GM23338 (cell line): ENCODE measurements at regions not wholly inside any gene's neighbourhood (a gene's known extent, or its start where the extent isn't known, plus 50 kb on each side); places are given as distances from the start of the nearest gene placed in this dataset.

Experiments used
- ATAC-seq: fragments of 200-7000 bp; cut with Tn5 transposase; 3 replicates; pipeline ENCODE4 v1.9.1; 2020
- DNase-seq: peaks from one replicate; pipeline ENCODE4 v3.0.0-alpha.2; 2015; ENCODE audit warnings: low spot score
- H2AFZ ChIP-seq: fragments of 200-600 bp; sonication (generic); 2 replicates; pipeline ENCODE4 v1.8.0; 2016; ENCODE audit warnings: antibody characterized with exemption, mild to moderate bottlenecking, moderate library complexity
- H3F3A ChIP-seq: fragments of 200-600 bp; sonication (generic); replicated peaks from 2 replicates; pipeline ENCODE4 v1.8.0; 2017; ENCODE audit warnings: antibody characterized with exemption, mixed run types, low read depth
- H3K27ac ChIP-seq: fragments of 200-600 bp; sonication (generic); 2 replicates; pipeline ENCODE4 v1.6.1; 2016; ENCODE audit warnings: low read depth
- H3K27me3 ChIP-seq: fragments of 200-600 bp; sonication (generic); 2 replicates; pipeline ENCODE4 v1.8.0; 2016; ENCODE audit warnings: mild to moderate bottlenecking, mixed run types, moderate library complexity; ENCODE audit not compliant: insufficient read depth
- H3K36me3 ChIP-seq: fragments of 200-600 bp; sonication (generic); 2 replicates; pipeline ENCODE4 v1.8.0; 2016; ENCODE audit warnings: mild to moderate bottlenecking; ENCODE audit not compliant: insufficient read depth
- H3K4me1 ChIP-seq: fragments of 200-600 bp; sonication (generic); 2 replicates; pipeline ENCODE4 v1.8.0; 2016; ENCODE audit warnings: mild to moderate bottlenecking, moderate library complexity; ENCODE audit not compliant: insufficient read depth
- H3K4me2 ChIP-seq: fragments of 200-600 bp; sonication (generic); 2 replicates; pipeline ENCODE4 v1.7.1; 2017; ENCODE audit warnings: mixed run types
- H3K4me3 ChIP-seq: fragments of 200-600 bp; sonication (generic); 2 replicates; pipeline ENCODE4 v1.6.1; 2016; ENCODE audit warnings: mixed run types
- H3K79me2 ChIP-seq: fragments of 200-600 bp; sonication (generic); replicated peaks from 2 replicates; pipeline ENCODE4 v1.8.0; 2017; ENCODE audit warnings: mild to moderate bottlenecking; ENCODE audit not compliant: insufficient read depth
- H3K9me2 ChIP-seq: fragments of 200-600 bp; sonication (generic); 2 replicates; pipeline ENCODE4 v1.8.0; 2017; ENCODE audit not compliant: insufficient read depth
- H4K20me1 ChIP-seq: fragments of 200-600 bp; sonication (generic); replicated peaks from 2 replicates; pipeline ENCODE4 v1.8.0; 2017; ENCODE audit warnings: mild to moderate bottlenecking; ENCODE audit not compliant: insufficient read depth
- H3K27ac Mint-ChIP-seq: 2 replicates; pipeline ENCODE4 v1.8.0; 2020; ENCODE audit warnings: inconsistent platforms, mild to moderate bottlenecking, moderate library complexity, mixed read lengths
- H3K27me3 Mint-ChIP-seq: 3 replicates; pipeline ENCODE4 v1.8.0; 2022; ENCODE audit warnings: low read depth, mild to moderate bottlenecking, moderate library complexity, mixed read lengths, inconsistent platforms; ENCODE audit not compliant: insufficient read depth, poor library complexity
- H3K36me3 Mint-ChIP-seq: 3 replicates; pipeline ENCODE4 v1.8.0; 2021; ENCODE audit warnings: low read depth, mild to moderate bottlenecking, inconsistent platforms, moderate library complexity, mixed read lengths
- H3K4me1 Mint-ChIP-seq: 3 replicates; pipeline ENCODE4 v1.8.0; 2020; ENCODE audit warnings: mild to moderate bottlenecking, inconsistent platforms, mixed read lengths
- H3K4me3 Mint-ChIP-seq: 3 replicates; pipeline ENCODE4 v1.8.0; 2021; ENCODE audit warnings: moderate library complexity, mild to moderate bottlenecking, inconsistent platforms, mixed read lengths
- H3K9me3 Mint-ChIP-seq: 3 replicates; pipeline ENCODE4 v1.8.0; 2020; ENCODE audit warnings: moderate library complexity, mild to moderate bottlenecking, inconsistent platforms, mixed read lengths
- CREB1 ChIP-seq: fragments of 250-450 bp; sonication (Bioruptor Pico); IDR thresholded peaks from 2 replicates; pipeline ENCODE4 v1.5.0; 2020; ENCODE audit warnings: low read depth, mild to moderate bottlenecking, moderate library complexity
- CTCF ChIP-seq, 2 experiments: fragments of 200-600 bp in 1 of 2; sonication (generic) in 1 of 2; conservative IDR thresholded peaks; 2 replicates each; pipeline versions ENCODE4 v1.5.1 to v1.6.1; 2016 to 2017; ENCODE audit warnings: antibody characterized with exemption in 2 of 2, low read depth in 2 of 2, mild to moderate bottlenecking in 2 of 2, moderate library complexity in 1 of 2
- ETS1 ChIP-seq: IDR thresholded peaks from 2 replicates; pipeline ENCODE4 v1.6.1; 2016; ENCODE audit warnings: antibody characterized with exemption
- EZH2 ChIP-seq: fragments of 200-600 bp; sonication (generic); IDR thresholded peaks from one replicate; pipeline ENCODE4 v1.8.0; 2017; ENCODE audit warnings: antibody characterized with exemption, mild to moderate bottlenecking, low read depth; ENCODE audit not compliant: unreplicated experiment
- EZH2phosphoT487 ChIP-seq: fragments of 200-600 bp; sonication (generic); IDR thresholded peaks from one replicate; pipeline ENCODE4 v1.8.1; 2018; ENCODE audit warnings: antibody characterized with exemption; ENCODE audit not compliant: unreplicated experiment
- JUNB ChIP-seq: IDR thresholded peaks from one replicate; pipeline ENCODE4 v1.6.1; 2016; ENCODE audit warnings: antibody characterized with exemption; ENCODE audit not compliant: unreplicated experiment
- NANOG ChIP-seq: IDR thresholded peaks from 2 replicates; pipeline ENCODE4 v1.6.1; 2016; ENCODE audit warnings: antibody characterized with exemption, borderline replicate concordance
- POLR2AphosphoS5 ChIP-seq: IDR thresholded peaks from 2 replicates; pipeline ENCODE4 v1.6.1; 2016; ENCODE audit warnings: antibody characterized with exemption, low read depth
- REST ChIP-seq: IDR thresholded peaks from one replicate; pipeline ENCODE4 v1.6.1; 2018; ENCODE audit warnings: antibody characterized with exemption; ENCODE audit not compliant: unreplicated experiment
- STAT1 ChIP-seq: IDR thresholded peaks from one replicate; pipeline ENCODE4 v1.6.1; 2016; ENCODE audit warnings: antibody characterized with exemption; ENCODE audit not compliant: unreplicated experiment
- ZNF114 ChIP-seq: fragments of 250-450 bp; sonication (Bioruptor Pico); IDR thresholded peaks from 2 replicates; pipeline ENCODE4 v1.5.0; 2020; ENCODE audit warnings: mild to moderate bottlenecking, moderate library complexity
- ZNF331 ChIP-seq: fragments of 250-450 bp; sonication (Bioruptor Pico); IDR thresholded peaks from 2 replicates; pipeline ENCODE4 v1.5.0; 2020; ENCODE audit warnings: low read depth, mild to moderate bottlenecking, moderate library complexity
- ZNF462 ChIP-seq: fragments of 250-450 bp; sonication (Bioruptor Pico); IDR thresholded peaks from 2 replicates; pipeline ENCODE4 v1.5.0; 2020; ENCODE audit warnings: mild to moderate bottlenecking, moderate library complexity

- H3K36me3 Mint-ChIP-seq: no peaks in the 10 kb centered on the region
- H2AFZ ChIP-seq: no peak overlapping the region
- TF ChIP-seq NANOG: no peak
- no peak for TF ChIP-seq POLR2AphosphoS5
- TF ChIP-seq JUNB: no peak
- no peak for TF ChIP-seq ZNF462 (CRISPR knock-in tag)
- no peak for TF ChIP-seq EZH2
- TF ChIP-seq ZNF114 (CRISPR knock-in tag): no peak
- no peak for TF ChIP-seq REST
- no peak for TF ChIP-seq CTCF (conservative IDR thresholded peaks at IDR 0.05; ENCODE audit: low read depth in 2 of 2)
- TF ChIP-seq STAT1: no peak
- no peak for TF ChIP-seq EZH2phosphoT487
- no peak for TF ChIP-seq ZNF331 (CRISPR knock-in tag)
- TF ChIP-seq ETS1: no peak
- TF ChIP-seq CREB1 (CRISPR knock-in tag): no peak
- H3K27ac Mint-ChIP-seq: no peak overlapping the region
- H3K4me1 Mint-ChIP-seq: no peaks in the 10 kb centered on the region
- H3K36me3 ChIP-seq: no peaks in the 10 kb centered on the region
- DNase-seq: no peak
- no peaks in the 10 kb centered on the region for H3K79me2 ChIP-seq
- H3K27me3 Mint-ChIP-seq: peaks cover 3% of the 10 kb centered on the region
- no peaks in the 10 kb centered on the region for H3K27me3 ChIP-seq
- no peak overlapping the region for H3K4me3 Mint-ChIP-seq
- H3K27ac ChIP-seq: no peak overlapping the region
- H3K9me3 Mint-ChIP-seq: no peaks in the 10 kb centered on the region
- no peaks in the 10 kb centered on the region for H3K9me2 ChIP-seq
- H3K4me1 ChIP-seq: no peaks in the 10 kb centered on the region
- ATAC-seq: no peak
- no peaks in the 10 kb centered on the region for H3F3A ChIP-seq
- H3K4me2 ChIP-seq: no peak overlapping the region
- no peaks in the 10 kb centered on the region for H4K20me1 ChIP-seq
- no peak overlapping the region for H3K4me3 ChIP-seq
These were observed 302.8 kb downstream of the MATN1 start for GRCh38 chr1:30420519-30421050.
